SK-N-SH (cell line): ENCODE measurements at regions not wholly inside any gene's neighbourhood (a gene's known extent, or its start where the extent isn't known, plus 50 kb on each side); places are given as distances from the start of the nearest gene placed in this dataset.

Experiments used
- EP300 ChIP-seq, 2 experiments: IDR thresholded peaks; 2 replicates each; pipeline versions ENCODE4 v1.4.0 to v1.6.1; 2012; ENCODE audit warnings: borderline replicate concordance in 1 of 2, low read depth in 1 of 2, low read length in 1 of 2
- FOXM1 ChIP-seq: IDR thresholded peaks from 2 replicates; pipeline ENCODE4 v1.4.0; 2012; ENCODE audit warnings: low read depth, mild to moderate bottlenecking
- GABPA ChIP-seq: IDR thresholded peaks from 2 replicates; pipeline ENCODE4 v1.4.0; 2012; ENCODE audit warnings: low read depth, mild to moderate bottlenecking
- MXI1 ChIP-seq: IDR thresholded peaks from 2 replicates; pipeline ENCODE4 v1.6.1; 2012; ENCODE audit warnings: mild to moderate bottlenecking, low read depth, low read length, improper control_type of control experiment
- NRF1 ChIP-seq: IDR thresholded peaks from 2 replicates; pipeline ENCODE4 v1.6.1; 2012; ENCODE audit warnings: low read depth, mild to moderate bottlenecking, low read length
- RCOR1 ChIP-seq: fragments of 150-350 bp; IDR thresholded peaks from 2 replicates; pipeline ENCODE4 v1.6.1; 2017; ENCODE audit warnings: antibody characterized with exemption, low read length
- SIN3A ChIP-seq: IDR thresholded peaks from 2 replicates; pipeline ENCODE4 v1.6.1; 2012; ENCODE audit warnings: low read depth, mild to moderate bottlenecking, low read length, moderate library complexity, borderline replicate concordance
- TF ChIP-seq, protein P1 (sequence below): fragments of 200-600 bp; sonication (generic); IDR thresholded peaks from 2 replicates; pipeline ENCODE4 v1.6.1; 2017; ENCODE audit warnings: antibody characterized with exemption, mild to moderate bottlenecking, moderate library complexity
- TF ChIP-seq, protein P2 (sequence below): IDR thresholded peaks from 2 replicates; pipeline ENCODE4 v1.6.1; 2012; ENCODE audit warnings: mild to moderate bottlenecking, low read depth, low read length, moderate library complexity
- TF ChIP-seq, protein P3 (sequence below): fragments of 150-350 bp; IDR thresholded peaks from 2 replicates; pipeline ENCODE4 v1.6.1; 2017; ENCODE audit warnings: antibody characterized with exemption, low read length, low read depth, borderline replicate concordance
- TF ChIP-seq, protein P4 (sequence below): fragments of 150-350 bp; IDR thresholded peaks from 2 replicates; pipeline ENCODE4 v1.6.1; 2016; ENCODE audit warnings: mild to moderate bottlenecking, low read depth, low read length

DNA sequence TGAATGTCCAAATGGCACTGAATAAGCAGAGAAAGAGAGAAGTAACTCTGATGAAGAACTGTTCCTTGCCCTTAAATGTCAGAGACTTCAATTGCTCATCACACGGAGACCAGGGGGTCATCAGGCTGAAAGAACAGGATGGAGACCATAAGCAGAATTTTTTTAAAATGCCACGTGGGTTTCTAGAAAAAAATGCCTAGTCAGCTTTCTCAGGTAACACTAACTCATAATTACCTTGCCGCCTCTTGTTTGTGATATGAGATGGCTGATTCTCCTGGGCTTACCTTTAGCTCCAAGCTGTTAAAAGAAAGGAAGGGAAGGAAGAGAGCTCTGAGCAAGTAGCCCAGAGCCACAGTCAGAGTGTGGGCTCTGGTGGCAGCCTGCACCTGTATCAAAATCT lies 372.0 kb downstream of the GPAM start:
- TF ChIP-seq FOXM1 (no peak), EP300 (IDR thresholded peaks at IDR 0.05; ENCODE audit: borderline replicate concordance in 1 of 2, low read depth in 1 of 2, low read length in 1 of 2) (no peak), RCOR1 (no peak), NRF1 (no peak), GABPA (no peak), MXI1 (no peak), SIN3A (no peak)
- TF ChIP-seq, protein P1, sequence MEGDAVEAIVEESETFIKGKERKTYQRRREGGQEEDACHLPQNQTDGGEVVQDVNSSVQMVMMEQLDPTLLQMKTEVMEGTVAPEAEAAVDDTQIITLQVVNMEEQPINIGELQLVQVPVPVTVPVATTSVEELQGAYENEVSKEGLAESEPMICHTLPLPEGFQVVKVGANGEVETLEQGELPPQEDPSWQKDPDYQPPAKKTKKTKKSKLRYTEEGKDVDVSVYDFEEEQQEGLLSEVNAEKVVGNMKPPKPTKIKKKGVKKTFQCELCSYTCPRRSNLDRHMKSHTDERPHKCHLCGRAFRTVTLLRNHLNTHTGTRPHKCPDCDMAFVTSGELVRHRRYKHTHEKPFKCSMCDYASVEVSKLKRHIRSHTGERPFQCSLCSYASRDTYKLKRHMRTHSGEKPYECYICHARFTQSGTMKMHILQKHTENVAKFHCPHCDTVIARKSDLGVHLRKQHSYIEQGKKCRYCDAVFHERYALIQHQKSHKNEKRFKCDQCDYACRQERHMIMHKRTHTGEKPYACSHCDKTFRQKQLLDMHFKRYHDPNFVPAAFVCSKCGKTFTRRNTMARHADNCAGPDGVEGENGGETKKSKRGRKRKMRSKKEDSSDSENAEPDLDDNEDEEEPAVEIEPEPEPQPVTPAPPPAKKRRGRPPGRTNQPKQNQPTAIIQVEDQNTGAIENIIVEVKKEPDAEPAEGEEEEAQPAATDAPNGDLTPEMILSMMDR: no peak
- TF ChIP-seq, protein P2, sequence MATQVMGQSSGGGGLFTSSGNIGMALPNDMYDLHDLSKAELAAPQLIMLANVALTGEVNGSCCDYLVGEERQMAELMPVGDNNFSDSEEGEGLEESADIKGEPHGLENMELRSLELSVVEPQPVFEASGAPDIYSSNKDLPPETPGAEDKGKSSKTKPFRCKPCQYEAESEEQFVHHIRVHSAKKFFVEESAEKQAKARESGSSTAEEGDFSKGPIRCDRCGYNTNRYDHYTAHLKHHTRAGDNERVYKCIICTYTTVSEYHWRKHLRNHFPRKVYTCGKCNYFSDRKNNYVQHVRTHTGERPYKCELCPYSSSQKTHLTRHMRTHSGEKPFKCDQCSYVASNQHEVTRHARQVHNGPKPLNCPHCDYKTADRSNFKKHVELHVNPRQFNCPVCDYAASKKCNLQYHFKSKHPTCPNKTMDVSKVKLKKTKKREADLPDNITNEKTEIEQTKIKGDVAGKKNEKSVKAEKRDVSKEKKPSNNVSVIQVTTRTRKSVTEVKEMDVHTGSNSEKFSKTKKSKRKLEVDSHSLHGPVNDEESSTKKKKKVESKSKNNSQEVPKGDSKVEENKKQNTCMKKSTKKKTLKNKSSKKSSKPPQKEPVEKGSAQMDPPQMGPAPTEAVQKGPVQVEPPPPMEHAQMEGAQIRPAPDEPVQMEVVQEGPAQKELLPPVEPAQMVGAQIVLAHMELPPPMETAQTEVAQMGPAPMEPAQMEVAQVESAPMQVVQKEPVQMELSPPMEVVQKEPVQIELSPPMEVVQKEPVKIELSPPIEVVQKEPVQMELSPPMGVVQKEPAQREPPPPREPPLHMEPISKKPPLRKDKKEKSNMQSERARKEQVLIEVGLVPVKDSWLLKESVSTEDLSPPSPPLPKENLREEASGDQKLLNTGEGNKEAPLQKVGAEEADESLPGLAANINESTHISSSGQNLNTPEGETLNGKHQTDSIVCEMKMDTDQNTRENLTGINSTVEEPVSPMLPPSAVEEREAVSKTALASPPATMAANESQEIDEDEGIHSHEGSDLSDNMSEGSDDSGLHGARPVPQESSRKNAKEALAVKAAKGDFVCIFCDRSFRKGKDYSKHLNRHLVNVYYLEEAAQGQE: no peak
- TF ChIP-seq, protein P3, sequence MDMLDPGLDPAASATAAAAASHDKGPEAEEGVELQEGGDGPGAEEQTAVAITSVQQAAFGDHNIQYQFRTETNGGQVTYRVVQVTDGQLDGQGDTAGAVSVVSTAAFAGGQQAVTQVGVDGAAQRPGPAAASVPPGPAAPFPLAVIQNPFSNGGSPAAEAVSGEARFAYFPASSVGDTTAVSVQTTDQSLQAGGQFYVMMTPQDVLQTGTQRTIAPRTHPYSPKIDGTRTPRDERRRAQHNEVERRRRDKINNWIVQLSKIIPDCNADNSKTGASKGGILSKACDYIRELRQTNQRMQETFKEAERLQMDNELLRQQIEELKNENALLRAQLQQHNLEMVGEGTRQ: no peak
- TF ChIP-seq, protein P4, sequence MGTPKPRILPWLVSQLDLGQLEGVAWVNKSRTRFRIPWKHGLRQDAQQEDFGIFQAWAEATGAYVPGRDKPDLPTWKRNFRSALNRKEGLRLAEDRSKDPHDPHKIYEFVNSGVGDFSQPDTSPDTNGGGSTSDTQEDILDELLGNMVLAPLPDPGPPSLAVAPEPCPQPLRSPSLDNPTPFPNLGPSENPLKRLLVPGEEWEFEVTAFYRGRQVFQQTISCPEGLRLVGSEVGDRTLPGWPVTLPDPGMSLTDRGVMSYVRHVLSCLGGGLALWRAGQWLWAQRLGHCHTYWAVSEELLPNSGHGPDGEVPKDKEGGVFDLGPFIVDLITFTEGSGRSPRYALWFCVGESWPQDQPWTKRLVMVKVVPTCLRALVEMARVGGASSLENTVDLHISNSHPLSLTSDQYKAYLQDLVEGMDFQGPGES: no peak
